Trophoblast cell (in vitro differentiated cells and primary cell): ENCODE measurements at regions not wholly inside any gene's neighbourhood (a gene's known extent, or its start where the extent isn't known, plus 50 kb on each side); places are given as distances from the start of the nearest gene placed in this dataset.

Experiments
- DNase-seq, 2 donors: peaks; one replicate each; pipeline ENCODE4 v3.0.0-alpha.2; 2016
- H2AFZ ChIP-seq: 2 replicates; pipeline ENCODE4 v1.6.1; 2013; ENCODE audit warnings: low read length, moderate library complexity, mild to moderate bottlenecking; ENCODE audit not compliant: insufficient read depth, poor library complexity
- H2AK5ac ChIP-seq: 2 replicates; pipeline ENCODE4 v1.6.1; 2013; ENCODE audit warnings: mild to moderate bottlenecking, low read length
- H2BK120ac ChIP-seq: 2 replicates; pipeline ENCODE4 v1.6.1; 2013; ENCODE audit warnings: low read length, mild to moderate bottlenecking, moderate library complexity; ENCODE audit not compliant: insufficient read depth, poor library complexity
- H2BK12ac ChIP-seq: 2 replicates; pipeline ENCODE4 v1.6.1; 2013; ENCODE audit warnings: mild to moderate bottlenecking, low read length, moderate library complexity
- H2BK5ac ChIP-seq: 2 replicates; pipeline ENCODE4 v1.6.1; 2013; ENCODE audit warnings: low read length, low read depth, moderate library complexity, mild to moderate bottlenecking; ENCODE audit not compliant: poor library complexity
- H3K14ac ChIP-seq: 2 replicates; pipeline ENCODE4 v1.6.1; 2013; ENCODE audit warnings: mild to moderate bottlenecking, low read length
- H3K18ac ChIP-seq: 2 replicates; pipeline ENCODE4 v1.6.1; 2013; ENCODE audit warnings: mild to moderate bottlenecking, low read length
- H3K23ac ChIP-seq: 2 replicates; pipeline ENCODE4 v1.6.1; 2013; ENCODE audit warnings: low read length
- H3K27ac ChIP-seq: 2 replicates; pipeline ENCODE4 v1.5.1; 2013; ENCODE audit warnings: low read depth, mild to moderate bottlenecking, inconsistent platforms, low read length, moderate library complexity
- H3K27me3 ChIP-seq: 2 replicates; pipeline ENCODE4 v1.6.1; 2013; ENCODE audit warnings: inconsistent platforms, mild to moderate bottlenecking, low read length, moderate library complexity; ENCODE audit not compliant: insufficient read depth
- H3K36me3 ChIP-seq, 2 experiments: 1 replicate in 1 of 2; 2 replicates in 1 of 2; pipeline ENCODE4 v1.6.1; 2013; ENCODE audit warnings: low read length in 2 of 2, mild to moderate bottlenecking in 2 of 2, moderate library complexity in 1 of 2; ENCODE audit not compliant: insufficient read depth in 2 of 2, control insufficient read depth in 1 of 2
- H3K4ac ChIP-seq: 2 replicates; pipeline ENCODE4 v1.6.1; 2013; ENCODE audit warnings: low read depth, mild to moderate bottlenecking, low read length, moderate library complexity
- H3K4me1 ChIP-seq, 2 experiments: 1 replicate in 1 of 2; 2 replicates in 1 of 2; pipeline ENCODE4 v1.6.1; 2013; ENCODE audit warnings: low read length in 2 of 2, mild to moderate bottlenecking in 2 of 2, moderate library complexity in 1 of 2; ENCODE audit not compliant: insufficient read depth in 2 of 2, control insufficient read depth in 1 of 2
- H3K4me2 ChIP-seq: 2 replicates; pipeline ENCODE4 v1.6.1; 2013; ENCODE audit warnings: inconsistent platforms, mild to moderate bottlenecking, low read length, moderate library complexity
- H3K4me3 ChIP-seq: 2 replicates; pipeline ENCODE4 v1.5.1; 2013; ENCODE audit warnings: mild to moderate bottlenecking, low read depth, low read length, inconsistent platforms
- H3K79me1 ChIP-seq: one replicate; pipeline ENCODE4 v1.6.1; 2013; ENCODE audit warnings: low read length
- H3K79me2 ChIP-seq: 2 replicates; pipeline ENCODE4 v1.6.1; 2013; ENCODE audit warnings: low read length, mild to moderate bottlenecking; ENCODE audit not compliant: control insufficient read depth, insufficient read depth, poor library complexity
- H3K9ac ChIP-seq: 2 replicates; pipeline ENCODE4 v1.6.1; 2013; ENCODE audit warnings: mild to moderate bottlenecking, low read length
- H3K9me3 ChIP-seq: 2 replicates; pipeline ENCODE4 v1.6.1; 2013; ENCODE audit warnings: low read depth, mild to moderate bottlenecking, control low read depth, inconsistent platforms, low read length; ENCODE audit not compliant: insufficient read depth
- H4K12ac ChIP-seq: 2 replicates; pipeline ENCODE4 v1.6.1; 2013; ENCODE audit warnings: low read depth, mild to moderate bottlenecking, low read length, moderate library complexity
- H4K8ac ChIP-seq: 2 replicates; pipeline ENCODE4 v1.6.1; 2013; ENCODE audit warnings: low read depth, mild to moderate bottlenecking, low read length, moderate library complexity
- H4K91ac ChIP-seq: one replicate; pipeline ENCODE4 v1.6.1; 2013; ENCODE audit warnings: low read depth, mild to moderate bottlenecking, low read length, moderate library complexity
- WGBS: extraction: QIAGEN DNeasy Blood & Tissue Kit; methylation state at CpG from one replicate; pipeline ENCODE4 v1.1.7; 2013; ENCODE audit warnings: missing lambda C conversion rate; ENCODE audit not compliant: insufficient read length, insufficient coverage; ENCODE audit errors: extremely low coverage; 5-methylcytosine and 5-hydroxymethylcytosine counted together

- H2AFZ ChIP-seq = no peak overlapping the region
- no peak overlapping the region for H3K9ac ChIP-seq
- H3K4me1 ChIP-seq = peaks cover 0 to 5% of the 10 kb centered on the region in 2 experiments
- H3K4me3 ChIP-seq = no peak overlapping the region
- H3K4me2 ChIP-seq = no peak overlapping the region
- peak; percentile 59 to 72 for DNase-seq
- no peaks in the 10 kb centered on the region for H3K79me2 ChIP-seq
- H2BK5ac ChIP-seq = no peak overlapping the region
- no peak overlapping the region for H3K23ac ChIP-seq
- H3K79me1 ChIP-seq = no peaks in the 10 kb centered on the region
- H2AK5ac ChIP-seq = no peak overlapping the region
- no peak overlapping the region for H2BK120ac ChIP-seq
- no peak overlapping the region for H4K91ac ChIP-seq
- no peak overlapping the region for H3K27ac ChIP-seq
- H3K9me3 ChIP-seq = no peaks in the 10 kb centered on the region
- H3K27me3 ChIP-seq = no peaks in the 10 kb centered on the region
- H4K12ac ChIP-seq = no peak overlapping the region
- no peak overlapping the region for H3K14ac ChIP-seq
- no peak overlapping the region for H3K18ac ChIP-seq
- H3K4ac ChIP-seq = no peak overlapping the region
- H4K8ac ChIP-seq = no peak overlapping the region
- WGBS = no CpG with 5 or more reads among the region's 13 CpGs
- H3K36me3 ChIP-seq = no peaks in the 10 kb centered on the region
- no peak overlapping the region for H2BK12ac ChIP-seq
Observed at GRCh38 chr4:186953599-186954260, 230.1 kb upstream of the FAT1 start.

GRCh38 chr4:186954509-186954908 lies 230.9 kb upstream of the FAT1 start:
- H4K8ac ChIP-seq = no peak overlapping the region
- no peaks in the 10 kb centered on the region for H3K9me3 ChIP-seq
- H4K12ac ChIP-seq = no peak overlapping the region
- H3K4me3 ChIP-seq = no peak overlapping the region
- H3K4me2 ChIP-seq = no peak overlapping the region
- no peak overlapping the region for H3K27ac ChIP-seq
- H3K4me1 ChIP-seq = no peaks in the 10 kb centered on the region
- no CpG with 5 or more reads among the region's 5 CpGs for WGBS
- no peak overlapping the region for H2BK5ac ChIP-seq
- no peak overlapping the region for H4K91ac ChIP-seq
- H3K18ac ChIP-seq = no peak overlapping the region
- no peak overlapping the region for H2BK12ac ChIP-seq
- H3K36me3 ChIP-seq = no peaks in the 10 kb centered on the region
- H3K27me3 ChIP-seq = no peaks in the 10 kb centered on the region
- H2BK120ac ChIP-seq = no peak overlapping the region
- H3K9ac ChIP-seq = no peak overlapping the region
- H2AFZ ChIP-seq = no peak overlapping the region
- no peak for DNase-seq
- no peak overlapping the region for H3K4ac ChIP-seq
- H2AK5ac ChIP-seq = no peak overlapping the region
- no peak overlapping the region for H3K23ac ChIP-seq
- H3K14ac ChIP-seq = no peak overlapping the region
- H3K79me1 ChIP-seq = no peaks in the 10 kb centered on the region
- no peaks in the 10 kb centered on the region for H3K79me2 ChIP-seq

- Histone ChIP-seq H3K14ac (no peak overlapping the region), H3K18ac (no peak overlapping the region), H2BK120ac (no peak overlapping the region), H3K4me1 (no peaks in the 10 kb centered on the region), H3K9ac (no peak overlapping the region), H4K8ac (no peak overlapping the region), H4K91ac (no peak overlapping the region), H3K79me2 (no peaks in the 10 kb centered on the region), H3K36me3 (no peaks in the 10 kb centered on the region), H2AFZ (no peak overlapping the region), H3K27ac (no peak overlapping the region), H2BK5ac (no peak overlapping the region), H3K27me3 (no peaks in the 10 kb centered on the region), H4K12ac (no peak overlapping the region), H2BK12ac (no peak overlapping the region), H3K4me2 (no peak overlapping the region), H2AK5ac (no peak overlapping the region), H3K23ac (no peak overlapping the region), H3K4me3 (no peak overlapping the region), H3K9me3 (no peaks in the 10 kb centered on the region), H3K4ac (no peak overlapping the region), H3K79me1 (no peaks in the 10 kb centered on the region)
- no peak for DNase-seq
- no CpG with 5 or more reads among the region's 7 CpGs for WGBS
Observed at GRCh38 chr4:186954956-186955355, 231.3 kb upstream of the FAT1 start.

- H3K27ac ChIP-seq = no peak overlapping the region
Observed at GRCh38 chr4:186957952-186958555, 234.4 kb upstream of the FAT1 start.

More at GRCh38 chr4:186957952-186958555, 234.4 kb upstream of the FAT1 start:
- H3K18ac ChIP-seq = no peak overlapping the region
- H2AK5ac ChIP-seq = no peak overlapping the region
- H3K27me3 ChIP-seq = no peaks in the 10 kb centered on the region
- no peaks in the 10 kb centered on the region for H3K36me3 ChIP-seq
- H3K23ac ChIP-seq = no peak overlapping the region
- H2BK12ac ChIP-seq = no peak overlapping the region
- no peaks in the 10 kb centered on the region for H3K79me2 ChIP-seq
- no peak overlapping the region for H3K4ac ChIP-seq
- no peak overlapping the region for H3K4me3 ChIP-seq
- no peak overlapping the region for H4K91ac ChIP-seq
- no peaks in the 10 kb centered on the region for H3K4me1 ChIP-seq
- no peaks in the 10 kb centered on the region for H3K9me3 ChIP-seq
- no CpG with 5 or more reads among the region's 3 CpGs for WGBS
- H3K9ac ChIP-seq = no peak overlapping the region
- no peak overlapping the region for H3K14ac ChIP-seq
- peak in 1 of 2 donors; percentile 57 for DNase-seq
- no peaks in the 10 kb centered on the region for H3K79me1 ChIP-seq
- no peak overlapping the region for H2AFZ ChIP-seq
- no peak overlapping the region for H4K8ac ChIP-seq
- H4K12ac ChIP-seq = no peak overlapping the region
- no peak overlapping the region for H3K4me2 ChIP-seq
- no peak overlapping the region for H2BK120ac ChIP-seq
- no peak overlapping the region for H2BK5ac ChIP-seq
